ENCODE measurements at regions not wholly inside any gene's neighbourhood (a gene's known extent, or its start where the extent isn't known, plus 50 kb on each side); places are given as distances from the start of the nearest gene placed in this dataset.

DNA sequence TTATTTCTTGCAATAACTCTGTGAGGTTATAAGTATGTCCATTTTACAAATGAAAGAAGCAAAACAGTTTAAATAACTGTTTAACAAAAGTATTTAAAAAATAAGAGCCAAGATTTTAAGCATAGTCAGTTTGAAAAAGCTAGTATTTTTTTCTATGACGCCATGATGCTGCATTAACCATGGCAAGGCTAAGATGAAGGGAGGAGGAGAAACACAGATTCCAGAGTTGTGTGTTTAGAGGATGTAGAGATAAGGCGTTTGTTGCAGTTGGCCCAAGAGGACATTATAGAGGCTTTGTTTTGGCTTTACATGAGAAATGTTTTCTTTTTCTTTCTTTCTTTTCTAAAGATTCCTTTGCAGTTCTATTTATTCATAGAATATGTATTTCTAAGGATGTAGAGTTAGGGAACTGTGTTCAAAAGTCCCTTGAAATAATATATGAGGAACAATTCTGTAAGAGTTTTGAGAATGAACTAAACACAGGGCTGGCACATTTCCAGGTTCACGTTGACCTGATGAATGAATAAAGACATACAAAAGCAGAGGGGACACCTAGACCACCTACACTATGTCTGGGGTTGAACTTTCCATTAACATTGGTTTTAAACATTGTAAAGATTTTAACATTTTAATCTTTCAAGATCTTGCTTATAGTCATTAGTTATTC, 244.2 kb downstream of the KCNS3 start:
- no peak for DNase-seq

- no peak for DNase-seq
Measured at GRCh38 chr2:18119883-18120282, 241.4 kb downstream of the KCNS3 start.

- no peak for DNase-seq
Measured at GRCh38 chr2:18118703-18119102, 240.2 kb downstream of the KCNS3 start.

- no peak for DNase-seq
Measured at GRCh38 chr2:18117592-18117991, 239.1 kb downstream of the KCNS3 start.

DNA sequence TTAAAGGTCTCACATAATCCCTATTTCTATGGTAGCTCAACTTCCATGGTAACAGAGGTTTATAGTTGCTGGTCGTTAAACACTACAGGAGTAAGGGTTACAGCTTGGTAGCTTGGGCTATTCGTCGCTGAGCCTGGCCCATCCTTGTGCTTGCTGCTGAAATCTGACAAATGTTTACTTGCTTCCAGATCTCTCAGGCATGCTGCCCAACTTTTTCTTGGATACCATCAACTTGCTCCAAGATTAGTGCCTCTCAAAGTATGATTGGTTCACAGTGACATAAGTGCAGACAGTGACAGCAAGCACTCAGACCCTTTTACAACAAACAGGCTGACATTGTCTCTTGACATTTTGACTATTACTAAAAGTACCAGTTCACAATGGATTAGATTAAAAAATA, 231.8 kb downstream of the KCNS3 start:
- DNase-seq = no peak

DNA sequence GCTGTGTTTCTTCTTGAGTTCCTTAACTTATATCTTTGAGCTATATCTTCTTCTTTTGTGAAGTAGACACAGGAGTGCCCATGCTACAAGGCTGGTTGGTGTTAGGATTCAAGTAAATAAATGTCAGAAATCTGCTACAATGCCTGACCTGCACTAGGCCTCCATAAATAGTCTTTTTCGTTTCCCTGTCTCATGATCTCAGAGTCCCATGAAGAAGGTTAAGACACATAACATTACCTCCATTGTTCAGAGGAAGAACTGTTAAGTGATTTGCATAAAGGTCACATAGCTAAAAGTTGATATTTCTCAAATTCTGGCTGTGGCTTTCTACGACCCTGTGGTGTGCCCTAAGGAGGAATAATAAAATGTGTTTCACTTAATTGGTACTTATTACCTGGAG, 228.4 kb downstream of the KCNS3 start:
- DNase-seq = no peak

GRCh38 chr2:18105929-18106328, 227.5 kb downstream of the KCNS3 start:
- no peak for DNase-seq

GRCh38 chr2:18104595-18105224, 226.2 kb downstream of the KCNS3 start:
- no peak for DNase-seq

- no peak for DNase-seq
Measured at GRCh38 chr2:18096836-18097405, 218.5 kb downstream of the KCNS3 start.

DNA sequence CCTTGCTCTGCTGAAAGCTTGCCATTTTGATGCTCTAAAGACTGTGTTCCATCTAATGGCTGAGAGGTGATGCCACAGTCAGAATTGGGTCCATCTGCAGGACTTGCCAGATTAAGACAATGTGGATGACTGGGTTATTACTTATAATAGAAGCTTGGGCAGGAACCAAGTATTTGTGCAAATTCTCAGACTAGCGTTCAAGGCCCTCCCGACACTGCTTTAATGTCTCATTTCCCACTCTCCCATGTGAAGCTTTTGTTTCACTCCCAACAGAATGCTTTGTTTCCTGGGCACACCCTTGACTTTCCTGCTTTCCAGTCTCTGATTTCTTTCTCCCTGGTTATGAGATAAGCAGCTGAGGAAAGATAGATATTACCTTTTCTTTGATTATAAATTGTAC, 215.8 kb downstream of the KCNS3 start:
- DNase-seq = no peak

- no peak for DNase-seq
Measured at GRCh38 chr2:18093196-18093595, 214.7 kb downstream of the KCNS3 start.

DNA sequence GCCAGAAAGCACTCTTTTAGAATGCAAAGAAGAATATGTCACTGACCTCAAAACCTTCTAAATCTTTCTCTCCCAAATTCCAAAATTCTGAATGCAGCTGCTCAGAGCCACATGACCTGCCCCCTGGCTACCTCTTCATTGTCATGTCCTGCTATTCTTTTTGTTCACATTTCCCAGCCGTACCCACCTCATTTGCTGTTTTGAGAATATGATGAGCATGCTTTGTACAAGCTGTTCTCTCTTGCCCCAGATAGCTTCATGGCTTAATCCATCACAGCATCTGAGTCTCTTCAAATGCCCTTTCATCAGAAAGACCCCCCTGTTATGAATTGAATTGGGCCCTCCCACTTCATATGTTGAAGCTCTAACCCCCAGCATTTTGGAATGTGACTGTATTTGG, 214.3 kb downstream of the KCNS3 start:
- no peak for DNase-seq

DNA sequence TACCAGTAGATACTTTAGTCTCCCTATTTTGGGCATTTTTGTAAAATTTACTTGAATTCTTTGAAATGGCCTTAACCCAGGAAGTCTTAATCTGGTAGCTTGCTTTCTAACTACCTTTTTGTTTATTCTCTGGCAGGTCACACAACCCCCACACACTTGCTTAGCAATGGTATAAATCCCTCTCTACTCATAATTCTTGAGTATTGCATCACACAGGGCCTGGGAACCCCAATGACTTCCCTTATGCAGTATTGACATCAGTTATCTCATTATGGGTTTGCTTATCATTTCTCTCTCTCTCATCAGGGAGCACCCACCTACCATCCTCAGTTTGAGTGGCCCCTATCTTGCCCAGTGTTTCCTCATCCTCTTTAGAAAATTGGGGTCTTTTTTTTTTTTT, 207.1 kb downstream of the KCNS3 start:
- DNase-seq = no peak

GRCh38 chr2:18084376-18084775, 205.9 kb downstream of the KCNS3 start:
- no peak for DNase-seq

DNA sequence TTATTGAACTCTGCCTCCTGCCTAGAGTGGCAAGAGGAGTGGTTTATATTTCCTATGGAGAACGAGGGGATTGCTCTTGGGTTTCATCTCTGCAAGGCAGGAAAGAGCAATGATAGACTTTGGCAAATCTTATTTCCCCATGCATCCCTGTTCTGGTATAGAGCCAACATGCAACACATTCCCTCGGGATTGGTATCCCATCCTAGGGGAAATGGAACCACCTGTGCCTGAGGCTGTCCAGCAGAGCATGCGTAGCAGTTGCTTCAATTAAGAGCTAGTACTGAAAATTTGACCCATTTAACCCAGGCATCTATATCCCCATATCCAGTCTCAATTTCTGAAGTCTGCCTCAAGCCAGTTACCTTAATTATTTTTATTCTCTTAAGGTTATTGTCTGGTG, 205.3 kb downstream of the KCNS3 start:
- no peak for DNase-seq

DNA sequence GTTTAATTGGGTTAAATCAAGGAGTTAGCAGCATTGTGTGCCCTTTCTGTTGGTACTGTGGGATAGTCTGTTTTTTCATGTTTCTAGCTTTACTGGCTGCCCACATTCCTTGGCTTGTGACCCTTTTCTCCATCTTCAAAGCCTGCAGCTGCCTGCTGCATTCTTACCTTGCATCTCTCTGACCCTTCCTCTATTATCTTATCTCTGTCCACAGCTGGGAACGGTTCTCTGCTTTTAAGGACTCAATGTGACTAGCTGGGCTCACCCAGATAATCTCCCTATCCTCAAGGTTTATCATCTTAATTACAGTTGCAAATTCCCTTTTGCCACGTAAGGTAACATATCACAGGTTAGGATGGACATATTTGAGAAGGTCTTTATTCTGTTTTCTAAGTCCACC, 199.7 kb downstream of the KCNS3 start:
- DNase-seq = no peak

GRCh38 chr2:18077704-18078103, 199.2 kb downstream of the KCNS3 start:
- no peak for DNase-seq

DNA sequence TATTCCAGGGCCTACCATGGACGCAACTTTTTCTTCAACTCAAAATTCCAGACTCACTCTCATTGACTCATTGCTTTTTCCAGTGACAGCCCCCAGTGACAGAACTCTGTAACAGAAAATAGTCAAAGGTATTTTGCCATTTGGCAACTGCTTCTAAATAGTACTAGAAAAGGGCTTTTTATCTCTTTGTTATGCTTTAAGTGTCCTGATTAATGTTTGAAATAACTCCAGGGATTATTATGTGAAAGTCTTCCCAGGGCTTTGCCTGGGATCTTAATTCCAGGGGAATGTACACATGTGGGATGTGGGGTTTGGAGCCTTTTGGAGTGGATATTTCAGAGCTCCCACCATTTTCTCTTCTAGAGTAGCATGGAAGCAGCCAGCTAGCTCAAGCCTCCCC, 198.8 kb downstream of the KCNS3 start:
- DNase-seq = no peak

- no peak for DNase-seq
Measured at GRCh38 chr2:18074476-18074875, 196.0 kb downstream of the KCNS3 start.

DNA sequence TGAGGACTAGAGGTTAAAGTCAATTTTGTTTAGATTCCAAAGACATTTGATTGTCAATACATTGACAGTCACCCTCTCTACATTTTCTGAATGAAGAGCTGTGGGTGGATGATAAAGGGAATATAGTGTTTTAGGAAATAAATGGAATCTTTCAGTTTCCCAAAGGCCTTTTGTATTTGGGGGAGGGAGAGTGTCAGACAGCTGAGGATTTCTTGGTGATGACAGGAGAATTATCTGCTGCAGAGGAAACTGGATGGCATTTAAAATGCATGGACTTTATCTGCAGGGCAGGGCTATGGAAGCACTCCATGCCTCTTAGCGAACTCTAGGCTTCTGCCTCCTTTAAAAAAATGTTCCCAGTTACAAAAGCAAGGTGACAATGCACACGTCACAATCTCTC, 195.1 kb downstream of the KCNS3 start:
- DNase-seq = no peak

- DNase-seq = no peak
Measured at GRCh38 chr2:18067588-18068384, 189.3 kb downstream of the KCNS3 start.

DNA sequence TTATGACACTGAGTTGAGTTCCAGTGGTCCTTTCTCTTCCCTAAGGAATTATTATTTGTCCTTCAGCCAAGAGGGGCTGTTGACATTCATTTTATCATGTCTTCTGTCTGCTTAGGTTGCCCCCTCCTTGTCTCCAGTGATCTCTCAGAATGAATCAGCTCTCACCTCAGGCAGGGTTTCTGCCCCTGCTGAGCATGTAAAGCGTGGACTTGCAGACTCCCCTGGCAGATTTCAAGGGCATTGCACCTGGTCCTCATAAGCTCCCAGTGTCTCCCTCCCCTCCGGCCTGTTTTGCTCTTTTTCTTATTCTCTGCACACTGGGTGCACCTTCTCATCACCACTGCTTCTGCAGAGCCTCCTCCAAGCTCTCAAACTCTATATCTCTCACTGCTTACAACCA, 188.4 kb downstream of the KCNS3 start:
- DNase-seq = no peak

DNA sequence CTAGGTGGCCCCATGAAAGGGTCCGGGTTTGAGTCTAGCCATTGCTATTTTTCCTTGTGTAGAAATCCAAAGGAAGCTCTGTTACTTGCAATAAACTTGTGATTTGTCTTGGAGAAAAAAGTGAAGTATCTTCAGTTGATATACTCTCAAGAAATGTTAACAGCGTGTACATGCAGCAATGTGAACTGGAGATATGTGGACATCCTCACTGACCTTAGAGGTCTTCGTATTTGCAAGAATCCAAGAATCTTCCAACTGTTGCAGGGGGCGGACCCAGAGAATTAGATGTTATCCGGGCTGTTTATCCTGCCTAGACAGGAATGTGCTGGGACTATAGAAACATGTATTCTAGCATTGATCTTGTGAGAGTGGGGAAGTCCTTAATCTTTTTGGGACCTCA, 187.6 kb downstream of the KCNS3 start:
- DNase-seq = no peak

DNA sequence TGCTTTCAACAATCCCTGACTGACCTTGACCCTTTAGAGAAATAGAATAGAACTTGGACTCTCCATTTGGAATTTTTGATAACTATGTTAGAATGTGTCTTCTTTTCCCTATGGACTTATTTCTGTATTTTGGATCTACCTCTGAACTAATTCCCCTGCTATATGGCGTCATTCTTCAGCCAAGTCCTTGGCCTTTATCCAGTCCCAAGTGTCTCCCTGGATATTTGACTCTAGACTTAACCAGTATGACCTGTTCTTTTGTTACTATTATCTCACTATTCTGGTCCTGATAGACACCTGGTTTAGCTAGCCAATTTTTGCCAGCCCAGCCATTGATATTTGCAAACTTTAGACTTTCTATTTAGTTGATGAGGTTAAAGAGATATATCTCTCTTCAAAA, 186.8 kb downstream of the KCNS3 start:
- no peak for DNase-seq

Data from NCI-H510A treated with DMSO at 0.1 percent for 48 hours (cell line).